DND-41 (cell line): ENCODE measurements at regions not wholly inside any gene's neighbourhood (a gene's known extent, or its start where the extent isn't known, plus 50 kb on each side); places are given as distances from the start of the nearest gene placed in this dataset.

Experiments used
- CTCF ChIP-seq: IDR thresholded peaks from 2 replicates; pipeline ENCODE4 v1.5.1; 2012; ENCODE audit warnings: borderline replicate concordance, low read length, moderate library complexity, mild to moderate bottlenecking; ENCODE audit not compliant: poor library complexity, severe bottlenecking; ENCODE audit errors: extremely low read depth
- EZH2 ChIP-seq: IDR thresholded peaks from 3 replicates; pipeline ENCODE4 v1.6.1; 2012; ENCODE audit warnings: borderline replicate concordance, low read depth, mild to moderate bottlenecking, moderate library complexity, low read length, inconsistent platforms; ENCODE audit not compliant: severe bottlenecking

- TF ChIP-seq CTCF (no peak), EZH2 (no peak)
These were observed 796.1 kb downstream of the EPHA4 start for GRCh38 chr2:220775856-220776488.
